ENCODE measurements at regions not wholly inside any gene's neighbourhood (a gene's known extent, or its start where the extent isn't known, plus 50 kb on each side); places are given as distances from the start of the nearest gene placed in this dataset.

DNA sequence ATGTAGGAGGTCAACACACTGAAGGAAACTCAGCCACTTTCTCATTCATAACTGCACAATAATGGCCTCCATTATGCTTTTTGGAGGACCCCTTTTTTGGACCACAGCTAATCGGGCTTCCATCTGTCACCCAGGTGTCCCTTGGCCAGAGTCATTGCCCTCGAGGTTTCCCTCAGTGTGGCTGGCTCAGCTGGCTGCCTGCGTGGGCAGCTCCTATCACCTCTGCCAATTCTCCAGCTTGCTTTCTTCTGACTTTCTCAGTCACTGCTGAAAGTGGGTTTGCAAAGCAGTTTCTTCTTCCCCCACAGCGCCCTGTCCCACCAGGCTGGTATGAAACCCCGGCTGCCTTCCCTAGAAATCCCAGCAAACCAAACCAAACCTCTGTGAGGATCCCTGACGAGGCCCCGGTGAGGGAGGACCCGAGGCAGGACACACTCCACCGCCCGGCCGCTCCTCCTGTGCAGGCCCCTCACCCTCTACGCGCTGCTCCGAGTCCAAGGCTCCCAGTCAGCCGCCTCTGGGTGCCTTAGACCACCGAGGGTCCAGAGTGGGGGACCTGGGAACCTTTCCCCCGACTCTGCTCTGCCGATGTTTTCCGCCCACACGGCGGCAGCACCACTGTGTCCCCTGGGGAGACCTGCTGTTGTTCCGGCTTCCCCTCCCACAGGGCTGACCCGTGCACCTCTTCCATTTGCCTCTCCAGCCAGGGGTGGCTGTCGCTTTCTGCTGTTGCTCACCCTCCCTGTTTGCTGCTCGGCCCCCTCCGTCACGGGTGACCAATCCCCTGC, 109.5 kb downstream of the TENT4A start:
- H3K27me3 ChIP-seq (ENCODE audit: control insufficient read depth in 4 of 4, insufficient read depth in 4 of 4, low read length in 3 of 4), result peaks cover 0 to 3% (median 1%) of the 10 kb centered on the region in 4 donors
- TF ChIP-seq EGR1 (IDR thresholded peaks at IDR 0.05; ENCODE audit: low read depth in 2 of 2) (no peak), TAF1 (conservative IDR thresholded peaks at IDR 0.05) (no peak), JUND (IDR thresholded peaks at IDR 0.05) (no peak), RAD21 (IDR thresholded peaks at IDR 0.05) (no peak), HNF4A (conservative IDR thresholded peaks at IDR 0.05) (no peak), RXRA (IDR thresholded peaks at IDR 0.05) (no peak), GABPA (IDR thresholded peaks at IDR 0.05 in 1 of 2, conservative IDR thresholded peaks at IDR 0.05 in 1 of 2) (no peak), SP1 (IDR thresholded peaks at IDR 0.05) (no peak), FOXA1 (IDR thresholded peaks at IDR 0.05) (no peak), HNF4G (IDR thresholded peaks at IDR 0.05) (no peak), NR2F2 (IDR thresholded peaks at IDR 0.05) (no peak), YY1 (IDR thresholded peaks at IDR 0.05) (no peak), FOXA2 (IDR thresholded peaks at IDR 0.05) (no peak)
- TF ChIP-seq, protein P1, sequence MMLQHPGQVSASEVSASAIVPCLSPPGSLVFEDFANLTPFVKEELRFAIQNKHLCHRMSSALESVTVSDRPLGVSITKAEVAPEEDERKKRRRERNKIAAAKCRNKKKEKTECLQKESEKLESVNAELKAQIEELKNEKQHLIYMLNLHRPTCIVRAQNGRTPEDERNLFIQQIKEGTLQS (IDR thresholded peaks at IDR 0.05), result no peak
- TF ChIP-seq, protein P2, sequence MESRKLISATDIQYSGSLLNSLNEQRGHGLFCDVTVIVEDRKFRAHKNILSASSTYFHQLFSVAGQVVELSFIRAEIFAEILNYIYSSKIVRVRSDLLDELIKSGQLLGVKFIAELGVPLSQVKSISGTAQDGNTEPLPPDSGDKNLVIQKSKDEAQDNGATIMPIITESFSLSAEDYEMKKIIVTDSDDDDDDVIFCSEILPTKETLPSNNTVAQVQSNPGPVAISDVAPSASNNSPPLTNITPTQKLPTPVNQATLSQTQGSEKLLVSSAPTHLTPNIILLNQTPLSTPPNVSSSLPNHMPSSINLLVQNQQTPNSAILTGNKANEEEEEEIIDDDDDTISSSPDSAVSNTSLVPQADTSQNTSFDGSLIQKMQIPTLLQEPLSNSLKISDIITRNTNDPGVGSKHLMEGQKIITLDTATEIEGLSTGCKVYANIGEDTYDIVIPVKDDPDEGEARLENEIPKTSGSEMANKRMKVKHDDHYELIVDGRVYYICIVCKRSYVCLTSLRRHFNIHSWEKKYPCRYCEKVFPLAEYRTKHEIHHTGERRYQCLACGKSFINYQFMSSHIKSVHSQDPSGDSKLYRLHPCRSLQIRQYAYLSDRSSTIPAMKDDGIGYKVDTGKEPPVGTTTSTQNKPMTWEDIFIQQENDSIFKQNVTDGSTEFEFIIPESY (IDR thresholded peaks at IDR 0.05), result no peak
- TF ChIP-seq, protein P3, sequence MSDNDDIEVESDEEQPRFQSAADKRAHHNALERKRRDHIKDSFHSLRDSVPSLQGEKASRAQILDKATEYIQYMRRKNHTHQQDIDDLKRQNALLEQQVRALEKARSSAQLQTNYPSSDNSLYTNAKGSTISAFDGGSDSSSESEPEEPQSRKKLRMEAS (IDR thresholded peaks at IDR 0.05), result no peak
- TF ChIP-seq, protein P4, sequence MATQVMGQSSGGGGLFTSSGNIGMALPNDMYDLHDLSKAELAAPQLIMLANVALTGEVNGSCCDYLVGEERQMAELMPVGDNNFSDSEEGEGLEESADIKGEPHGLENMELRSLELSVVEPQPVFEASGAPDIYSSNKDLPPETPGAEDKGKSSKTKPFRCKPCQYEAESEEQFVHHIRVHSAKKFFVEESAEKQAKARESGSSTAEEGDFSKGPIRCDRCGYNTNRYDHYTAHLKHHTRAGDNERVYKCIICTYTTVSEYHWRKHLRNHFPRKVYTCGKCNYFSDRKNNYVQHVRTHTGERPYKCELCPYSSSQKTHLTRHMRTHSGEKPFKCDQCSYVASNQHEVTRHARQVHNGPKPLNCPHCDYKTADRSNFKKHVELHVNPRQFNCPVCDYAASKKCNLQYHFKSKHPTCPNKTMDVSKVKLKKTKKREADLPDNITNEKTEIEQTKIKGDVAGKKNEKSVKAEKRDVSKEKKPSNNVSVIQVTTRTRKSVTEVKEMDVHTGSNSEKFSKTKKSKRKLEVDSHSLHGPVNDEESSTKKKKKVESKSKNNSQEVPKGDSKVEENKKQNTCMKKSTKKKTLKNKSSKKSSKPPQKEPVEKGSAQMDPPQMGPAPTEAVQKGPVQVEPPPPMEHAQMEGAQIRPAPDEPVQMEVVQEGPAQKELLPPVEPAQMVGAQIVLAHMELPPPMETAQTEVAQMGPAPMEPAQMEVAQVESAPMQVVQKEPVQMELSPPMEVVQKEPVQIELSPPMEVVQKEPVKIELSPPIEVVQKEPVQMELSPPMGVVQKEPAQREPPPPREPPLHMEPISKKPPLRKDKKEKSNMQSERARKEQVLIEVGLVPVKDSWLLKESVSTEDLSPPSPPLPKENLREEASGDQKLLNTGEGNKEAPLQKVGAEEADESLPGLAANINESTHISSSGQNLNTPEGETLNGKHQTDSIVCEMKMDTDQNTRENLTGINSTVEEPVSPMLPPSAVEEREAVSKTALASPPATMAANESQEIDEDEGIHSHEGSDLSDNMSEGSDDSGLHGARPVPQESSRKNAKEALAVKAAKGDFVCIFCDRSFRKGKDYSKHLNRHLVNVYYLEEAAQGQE (IDR thresholded peaks at IDR 0.05), result no peak
- TF ChIP-seq, protein P5, sequence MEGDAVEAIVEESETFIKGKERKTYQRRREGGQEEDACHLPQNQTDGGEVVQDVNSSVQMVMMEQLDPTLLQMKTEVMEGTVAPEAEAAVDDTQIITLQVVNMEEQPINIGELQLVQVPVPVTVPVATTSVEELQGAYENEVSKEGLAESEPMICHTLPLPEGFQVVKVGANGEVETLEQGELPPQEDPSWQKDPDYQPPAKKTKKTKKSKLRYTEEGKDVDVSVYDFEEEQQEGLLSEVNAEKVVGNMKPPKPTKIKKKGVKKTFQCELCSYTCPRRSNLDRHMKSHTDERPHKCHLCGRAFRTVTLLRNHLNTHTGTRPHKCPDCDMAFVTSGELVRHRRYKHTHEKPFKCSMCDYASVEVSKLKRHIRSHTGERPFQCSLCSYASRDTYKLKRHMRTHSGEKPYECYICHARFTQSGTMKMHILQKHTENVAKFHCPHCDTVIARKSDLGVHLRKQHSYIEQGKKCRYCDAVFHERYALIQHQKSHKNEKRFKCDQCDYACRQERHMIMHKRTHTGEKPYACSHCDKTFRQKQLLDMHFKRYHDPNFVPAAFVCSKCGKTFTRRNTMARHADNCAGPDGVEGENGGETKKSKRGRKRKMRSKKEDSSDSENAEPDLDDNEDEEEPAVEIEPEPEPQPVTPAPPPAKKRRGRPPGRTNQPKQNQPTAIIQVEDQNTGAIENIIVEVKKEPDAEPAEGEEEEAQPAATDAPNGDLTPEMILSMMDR (IDR thresholded peaks at IDR 0.05; ENCODE audit: low read depth, low read length, missing input control), result no peak

More for the DNA sequence above, 109.5 kb downstream of the TENT4A start:
- Histone ChIP-seq H3K4me1 (ENCODE audit: control insufficient read depth in 4 of 4, insufficient read depth in 4 of 4, low read length in 3 of 4) (no peaks in the 10 kb centered on the region), H3K9me3 (ENCODE audit: control insufficient read depth in 4 of 4, low read length in 3 of 4) (peaks cover 0 to 6% (median 3%) of the 10 kb centered on the region in 4 donors), H3K27ac (ENCODE audit: low read depth in 1 of 2, low read length in 2 of 2) (no peak overlapping the region), H3K36me3 (ENCODE audit: control insufficient read depth in 4 of 4, insufficient read depth in 3 of 4, low read depth in 1 of 4, low read length in 3 of 4) (no peaks in the 10 kb centered on the region), H3K9ac (ENCODE audit: low read depth in 1 of 2, low read length in 2 of 2) (no peak overlapping the region), H3K4me3 (ENCODE audit: low read depth in 1 of 3, low read length in 3 of 3) (no peak overlapping the region)
- WGBS, result 60% methylated on average over 27 of the region's 27 CpGs
- no peak for DNase-seq (ENCODE audit: low spot score)

Measured in liver (tissue), 8 donors.